Ovary (tissue), 7 donors: ENCODE measurements at regions not wholly inside any gene's neighbourhood (a gene's known extent, or its start where the extent isn't known, plus 50 kb on each side); places are given as distances from the start of the nearest gene placed in this dataset.

Experiments
- DNase-seq, 5 donors: peaks; one replicate each; pipeline ENCODE4 v3.0.0-alpha.2; 2019 to 2020
- H3K27ac ChIP-seq, 2 donors: fragments of 200-600 bp; one replicate each; pipeline versions ENCODE4 v1.5.1 to v1.8.0; 2019 to 2022
- H3K27me3 ChIP-seq: fragments of 200-600 bp; one replicate; pipeline ENCODE4 v1.8.0; 2022
- H3K36me3 ChIP-seq: fragments of 200-600 bp; sonication (generic); one replicate; pipeline ENCODE4 v1.5.1; 2019
- H3K4me1 ChIP-seq: one replicate; pipeline ENCODE4 v1.8.1; 2013; ENCODE audit warnings: mild to moderate bottlenecking, moderate library complexity; ENCODE audit not compliant: insufficient read depth
- H3K4me3 ChIP-seq: fragments of 200-600 bp; sonication (generic); one replicate; pipeline ENCODE4 v1.5.1; 2017
- H3K9me3 ChIP-seq, 2 donors: fragments of 200-600 bp in 1 of 2; sonication (generic) in 1 of 2; one replicate each; pipeline versions ENCODE4 v1.5.1 to v1.8.1; 2013 to 2019; ENCODE audit warnings: mild to moderate bottlenecking in 1 of 2, moderate library complexity in 1 of 2
- CTCF ChIP-seq, 3 donors: fragments of 450-650 bp in 2 of 3; fragments of 200-600 bp in 1 of 3; IDR thresholded peaks; one replicate each; pipeline versions ENCODE4 v1.5.1 to v1.8.0; 2016 to 2022; ENCODE audit warnings: antibody characterized with exemption in 3 of 3, mild to moderate bottlenecking in 1 of 3
- EP300 ChIP-seq: sonication (generic); formaldehyde crosslinking; IDR thresholded peaks from one replicate; pipeline ENCODE4 v1.6.1; 2017; ENCODE audit warnings: antibody characterized with exemption
- POLR2A ChIP-seq: fragments of 450-650 bp; IDR thresholded peaks from one replicate; pipeline ENCODE4 v1.6.1; 2017; ENCODE audit warnings: antibody characterized with exemption, mild to moderate bottlenecking, moderate library complexity
- WGBS, 3 donors: extraction: QIAGEN DNeasy Blood & Tissue Kit in 1 of 3; methylation state at CpG; one replicate each; pipeline versions ENCODE4 v1.1.5 to v1.1.7; 2013 to 2017; 5-methylcytosine and 5-hydroxymethylcytosine counted together
- intact Hi-C, 4 donors: fragments of 100-400 bp; cut with DNase I; formaldehyde crosslinking; loops; one replicate each; pipeline versions ENCODE4 v1.11.0 to v1.15.1; 2022 to 2023
- donor health status: DM: no; HTN: no; CAD: no; lungs with moderate emphysema.
- donor health status: DM: no; HTN: no; CAD: no.
- donor health status: Bipolar disorder and iron deficiency.
- donor health status: DM: no; HTN: no; CAD: no.
- donor health status: DM: yes; HTN: yes; CAD: no.

- H3K36me3 ChIP-seq, result no peaks in the 10 kb centered on the region
- WGBS, 3 donors, result 62 to 75% (median 63%) methylated on average over 3 of the region's 3 CpGs
- H3K27me3 ChIP-seq, result no peaks in the 10 kb centered on the region
These were observed 911.9 kb downstream of the METTL15 start for GRCh38 chr11:29019960-29020683.

GRCh38 chr11:29018631-29019030, 910.4 kb downstream of the METTL15 start:
- intact Hi-C loops, result no loop called here
- Histone ChIP-seq H3K4me1 (no peaks in the 10 kb centered on the region), H3K4me3 (no peak overlapping the region), H3K9me3 (no peaks in the 10 kb centered on the region), H3K27ac (no peak overlapping the region), H3K27me3 (no peaks in the 10 kb centered on the region), H3K36me3 (no peaks in the 10 kb centered on the region)
- WGBS, 3 donors, result 3 to 10% (median 3%) methylated on average over 2 of the region's 2 CpGs
- TF ChIP-seq CTCF (IDR thresholded peaks at IDR 0.05), result no peak
- no peak for TF ChIP-seq EP300
- no peak for TF ChIP-seq POLR2A
- DNase-seq, result no peak

More at GRCh38 chr11:29019960-29020683, 911.9 kb downstream of the METTL15 start:
- Histone ChIP-seq H3K4me1 (no peaks in the 10 kb centered on the region), H3K27ac (peak overlapping the region in 1 of 2 donors; percentile 1), H3K9me3 (no peaks in the 10 kb centered on the region), H3K4me3 (no peak overlapping the region)
- intact Hi-C loops, result no loop called here
- DNase-seq, result no peak
- no peak for TF ChIP-seq CTCF (IDR thresholded peaks at IDR 0.05)

DNA sequence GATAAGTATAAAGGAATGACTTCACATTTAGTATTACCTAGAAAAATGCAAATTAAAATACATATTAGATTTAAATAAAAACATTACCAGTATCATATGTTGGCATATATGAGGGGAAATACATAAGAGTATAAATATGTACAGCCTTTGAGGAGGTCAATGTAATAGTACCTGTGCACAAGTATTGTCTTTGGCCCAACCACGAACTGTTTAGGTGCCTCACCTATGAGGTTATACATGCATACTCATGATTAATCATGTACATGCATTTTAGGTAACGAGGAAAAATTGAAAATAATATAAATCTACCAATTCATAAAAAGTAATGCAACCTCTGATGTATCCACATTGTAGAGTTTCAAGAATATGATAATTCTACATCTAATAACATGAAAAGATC, 909.8 kb downstream of the METTL15 start:
- H3K4me1 ChIP-seq, result no peaks in the 10 kb centered on the region
- H3K4me3 ChIP-seq, result no peak overlapping the region
- TF ChIP-seq EP300 (no peak), POLR2A (no peak), CTCF (IDR thresholded peaks at IDR 0.05) (no peak)
- no peak for DNase-seq
- intact Hi-C loops, result no loop called here
- no peaks in the 10 kb centered on the region for H3K9me3 ChIP-seq
- no peaks in the 10 kb centered on the region for H3K36me3 ChIP-seq
- WGBS, 3 donors, result 89 to 93% (median 92%) methylated on average over 2 of the region's 2 CpGs
- no peak overlapping the region for H3K27ac ChIP-seq
- H3K27me3 ChIP-seq, result no peaks in the 10 kb centered on the region

GRCh38 chr11:29012507-29012906, 904.3 kb downstream of the METTL15 start:
- Histone ChIP-seq H3K27ac (no peak overlapping the region), H3K9me3 (no peaks in the 10 kb centered on the region), H3K4me3 (no peak overlapping the region), H3K4me1 (no peaks in the 10 kb centered on the region), H3K36me3 (no peaks in the 10 kb centered on the region), H3K27me3 (no peaks in the 10 kb centered on the region)
- WGBS, 3 donors, result 29 to 45% (median 42%) methylated on average over 2 of the region's 2 CpGs
- DNase-seq, result no peak
- intact Hi-C loops, result no loop called here
- TF ChIP-seq POLR2A, result no peak
- no peak for TF ChIP-seq CTCF (IDR thresholded peaks at IDR 0.05)
- no peak for TF ChIP-seq EP300
